Adipocyte (in vitro differentiated cells): ENCODE measurements at regions not wholly inside any gene's neighbourhood (a gene's known extent, or its start where the extent isn't known, plus 50 kb on each side); places are given as distances from the start of the nearest gene placed in this dataset.

Source experiments
- DNase-seq: peaks from one replicate; pipeline ENCODE4 v3.0.0-alpha.2; 2015; ENCODE audit warnings: low read depth
- H3K27me3 ChIP-seq: replicated peaks from 2 replicates; pipeline ENCODE4 v1.7.0; 2013; ENCODE audit warnings: mild to moderate bottlenecking, low read length, moderate library complexity; ENCODE audit not compliant: control insufficient read depth, insufficient read depth
- H3K36me3 ChIP-seq: 2 replicates; pipeline ENCODE4 v1.7.0; 2013; ENCODE audit warnings: low read length, mild to moderate bottlenecking, moderate library complexity; ENCODE audit not compliant: control insufficient read depth, insufficient read depth, severe bottlenecking
- H3K4me1 ChIP-seq: 2 replicates; pipeline ENCODE4 v1.7.0; 2013; ENCODE audit warnings: mild to moderate bottlenecking, low read length, moderate library complexity; ENCODE audit not compliant: control insufficient read depth, insufficient read depth
- H3K4me3 ChIP-seq: 2 replicates; pipeline ENCODE4 v1.7.0; 2013; ENCODE audit warnings: mild to moderate bottlenecking, low read length, moderate library complexity
- H3K9ac ChIP-seq: 2 replicates; pipeline ENCODE4 v1.7.0; 2013; ENCODE audit warnings: mild to moderate bottlenecking, low read length, moderate library complexity
- H3K9me3 ChIP-seq: 2 replicates; pipeline ENCODE4 v1.7.0; 2013; ENCODE audit warnings: mild to moderate bottlenecking, low read length, moderate library complexity; ENCODE audit not compliant: control insufficient read depth

DNA sequence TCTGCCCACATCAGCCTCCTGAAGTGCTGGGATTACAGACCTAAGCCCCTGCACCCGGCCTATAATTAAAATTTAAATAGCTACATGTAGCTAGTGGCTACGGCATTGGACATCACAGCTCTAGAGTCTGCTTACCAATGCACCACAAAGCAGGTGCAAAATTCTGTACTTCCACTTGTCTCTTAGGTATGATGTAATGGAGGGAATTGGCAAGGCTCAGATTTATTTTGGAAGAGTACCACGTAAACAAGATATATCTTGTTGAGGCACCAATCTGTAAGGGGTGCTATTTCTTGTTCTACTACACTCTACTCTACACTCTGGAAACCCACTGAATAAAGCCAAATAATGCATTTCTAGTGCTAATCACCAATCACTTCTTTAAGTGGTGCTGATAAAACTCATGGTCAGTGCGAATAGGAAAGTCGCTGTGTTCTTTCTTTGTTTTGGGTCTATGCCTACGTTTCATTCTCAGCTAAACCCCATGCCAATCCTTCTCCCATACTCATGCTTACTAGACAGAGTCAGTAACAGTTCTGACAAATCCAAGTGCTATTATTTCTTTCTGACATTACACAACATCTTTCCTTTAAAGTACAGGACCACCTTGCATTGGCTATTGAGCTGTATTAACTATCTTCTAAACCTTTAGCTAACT lies 92.3 kb downstream of the GC start:
- no peaks in the 10 kb centered on the region for H3K36me3 ChIP-seq
- no peak for DNase-seq
- no peaks in the 10 kb centered on the region for H3K9me3 ChIP-seq
- peaks cover 5% of the 10 kb centered on the region for H3K27me3 ChIP-seq
- H3K4me1 ChIP-seq: no peaks in the 10 kb centered on the region
- no peak overlapping the region for H3K9ac ChIP-seq
- no peak overlapping the region for H3K4me3 ChIP-seq

DNA sequence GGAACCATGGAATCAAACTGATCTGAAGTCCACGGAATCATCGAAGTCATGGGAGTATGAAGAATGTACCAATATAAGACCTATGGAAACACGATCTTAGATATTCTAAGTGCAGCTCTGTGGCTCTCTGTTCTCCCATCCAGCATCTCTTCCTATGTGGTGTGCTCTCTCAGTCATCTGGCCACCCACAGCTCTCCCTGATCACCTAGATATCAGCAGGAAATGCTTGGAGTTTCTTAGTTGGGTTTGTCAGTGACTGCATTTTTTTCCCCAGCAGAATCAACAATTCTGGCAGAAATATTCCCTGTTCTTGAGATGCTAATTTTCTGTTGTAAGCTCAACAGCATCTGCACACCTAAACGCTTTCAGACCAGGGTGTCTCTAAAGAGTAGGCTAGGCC lies 94.1 kb downstream of the GC start:
- no peaks in the 10 kb centered on the region for H3K9me3 ChIP-seq
- no peak overlapping the region for H3K9ac ChIP-seq
- no peaks in the 10 kb centered on the region for H3K36me3 ChIP-seq
- no peak overlapping the region for H3K4me3 ChIP-seq
- DNase-seq: no peak
- peaks cover 2% of the 10 kb centered on the region for H3K27me3 ChIP-seq
- H3K4me1 ChIP-seq: no peaks in the 10 kb centered on the region

GRCh38 chr4:71687056-71687455 lies 96.8 kb downstream of the GC start:
- no peaks in the 10 kb centered on the region for H3K27me3 ChIP-seq
- no peaks in the 10 kb centered on the region for H3K36me3 ChIP-seq
- no peak for DNase-seq
- H3K9me3 ChIP-seq: no peaks in the 10 kb centered on the region
- H3K4me1 ChIP-seq: no peaks in the 10 kb centered on the region
- H3K9ac ChIP-seq: no peak overlapping the region
- no peak overlapping the region for H3K4me3 ChIP-seq

DNA sequence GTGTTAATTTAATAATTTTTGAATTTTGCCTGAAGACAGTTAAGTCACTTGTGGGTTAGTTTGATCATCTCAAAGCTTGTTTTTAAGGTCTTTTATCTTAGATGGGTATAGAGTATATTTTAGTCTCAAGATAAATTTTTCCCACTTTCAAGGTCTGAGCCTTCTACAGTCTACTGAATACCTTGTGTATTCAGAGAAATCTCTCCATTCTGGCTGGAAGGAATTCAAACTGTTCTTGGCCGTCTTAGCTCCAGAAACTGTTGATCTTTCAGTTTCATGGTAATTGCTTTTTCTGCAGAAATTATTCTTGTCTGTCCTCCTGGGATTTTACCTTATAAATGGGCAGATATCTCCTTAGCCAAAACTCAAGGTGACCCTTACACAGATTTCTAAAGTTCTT lies 97.9 kb downstream of the GC start:
- no peak for DNase-seq
- H3K36me3 ChIP-seq: no peaks in the 10 kb centered on the region
- H3K9me3 ChIP-seq: no peaks in the 10 kb centered on the region
- H3K27me3 ChIP-seq: no peaks in the 10 kb centered on the region
- no peak overlapping the region for H3K4me3 ChIP-seq
- H3K4me1 ChIP-seq: no peaks in the 10 kb centered on the region
- no peak overlapping the region for H3K9ac ChIP-seq

- no peaks in the 10 kb centered on the region for H3K27me3 ChIP-seq
- no peak overlapping the region for H3K4me3 ChIP-seq
- DNase-seq: no peak
- no peaks in the 10 kb centered on the region for H3K9me3 ChIP-seq
- H3K4me1 ChIP-seq: no peaks in the 10 kb centered on the region
- H3K36me3 ChIP-seq: no peaks in the 10 kb centered on the region
- no peak overlapping the region for H3K9ac ChIP-seq
Observed at GRCh38 chr4:71683309-71683708, 100.6 kb downstream of the GC start.

DNA sequence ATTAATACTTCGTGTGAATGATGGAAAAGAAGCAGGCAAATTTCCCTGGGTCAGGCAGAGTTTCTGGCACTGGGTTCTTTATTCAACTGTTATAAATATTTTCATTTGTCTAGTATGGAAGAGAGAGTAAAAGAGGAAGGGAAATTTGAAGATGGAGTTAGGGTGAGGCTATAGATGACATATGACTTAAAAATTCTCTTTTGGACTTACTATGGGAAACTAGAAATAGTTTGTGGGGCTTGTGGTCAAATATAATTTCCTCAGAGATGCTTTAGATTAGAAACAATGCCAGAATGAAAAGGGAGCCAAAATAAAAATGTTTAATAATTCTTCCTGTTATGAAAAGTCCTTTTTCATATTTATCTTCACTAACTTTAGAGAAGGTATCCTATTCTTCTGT lies 103.2 kb downstream of the GC start:
- Histone ChIP-seq H3K4me3 (no peak overlapping the region), H3K9me3 (no peaks in the 10 kb centered on the region), H3K9ac (no peak overlapping the region), H3K27me3 (no peaks in the 10 kb centered on the region), H3K4me1 (no peaks in the 10 kb centered on the region), H3K36me3 (no peaks in the 10 kb centered on the region)
- peak; percentile 59 for DNase-seq

- H3K4me3 ChIP-seq: no peak overlapping the region
- H3K4me1 ChIP-seq: no peaks in the 10 kb centered on the region
- DNase-seq: no peak
- H3K36me3 ChIP-seq: no peaks in the 10 kb centered on the region
- H3K9me3 ChIP-seq: no peaks in the 10 kb centered on the region
- H3K27me3 ChIP-seq: no peaks in the 10 kb centered on the region
- H3K9ac ChIP-seq: no peak overlapping the region
Observed at GRCh38 chr4:71677568-71677967, 106.3 kb downstream of the GC start.

GRCh38 chr4:71669291-71669690 lies 114.6 kb downstream of the GC start:
- no peaks in the 10 kb centered on the region for H3K36me3 ChIP-seq
- H3K27me3 ChIP-seq: peaks cover 8% of the 10 kb centered on the region
- no peaks in the 10 kb centered on the region for H3K9me3 ChIP-seq
- no peak for DNase-seq
- no peaks in the 10 kb centered on the region for H3K4me1 ChIP-seq
- H3K9ac ChIP-seq: no peak overlapping the region
- H3K4me3 ChIP-seq: no peak overlapping the region

- Histone ChIP-seq H3K9ac (no peak overlapping the region), H3K36me3 (no peaks in the 10 kb centered on the region), H3K27me3 (peaks cover 8% of the 10 kb centered on the region), H3K9me3 (no peaks in the 10 kb centered on the region), H3K4me1 (no peaks in the 10 kb centered on the region), H3K4me3 (peak overlapping the region; percentile 1)
- DNase-seq: no peak
Observed at GRCh38 chr4:71665358-71665757, 118.5 kb downstream of the GC start.

- Histone ChIP-seq H3K4me1 (no peaks in the 10 kb centered on the region), H3K9ac (no peak overlapping the region), H3K27me3 (peaks cover 8% of the 10 kb centered on the region), H3K9me3 (no peaks in the 10 kb centered on the region), H3K36me3 (no peaks in the 10 kb centered on the region), H3K4me3 (no peak overlapping the region)
- DNase-seq: no peak
Observed at GRCh38 chr4:71664366-71664765, 119.5 kb downstream of the GC start.

DNA sequence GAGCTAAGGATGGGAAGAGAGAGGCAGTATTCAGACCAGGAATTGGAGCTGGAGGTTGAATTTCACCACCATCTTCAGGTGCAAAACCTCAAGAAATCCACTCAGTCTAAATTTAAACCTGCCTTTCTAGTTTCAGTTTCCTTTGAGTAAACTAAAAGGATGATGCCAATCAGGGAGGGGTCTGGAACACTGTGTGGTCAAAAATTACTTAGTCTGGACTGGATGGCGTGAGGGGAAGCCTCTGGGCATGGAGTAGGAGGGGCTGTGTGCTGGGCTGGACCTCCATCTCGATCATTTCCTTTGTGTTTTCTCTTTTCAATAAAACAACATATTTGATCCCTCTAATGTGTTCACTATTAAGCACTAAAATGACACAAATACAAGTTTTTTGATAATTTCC lies 120.1 kb downstream of the GC start:
- H3K4me1 ChIP-seq: no peaks in the 10 kb centered on the region
- no peaks in the 10 kb centered on the region for H3K36me3 ChIP-seq
- H3K9me3 ChIP-seq: no peaks in the 10 kb centered on the region
- no peak overlapping the region for H3K4me3 ChIP-seq
- H3K27me3 ChIP-seq: peaks cover 8% of the 10 kb centered on the region
- DNase-seq: no peak
- no peak overlapping the region for H3K9ac ChIP-seq

GRCh38 chr4:71659979-71660378 lies 123.9 kb downstream of the GC start:
- Histone ChIP-seq H3K9ac (no peak overlapping the region), H3K27me3 (peaks cover under 1% of the 10 kb centered on the region), H3K4me3 (no peak overlapping the region), H3K4me1 (no peaks in the 10 kb centered on the region), H3K9me3 (no peaks in the 10 kb centered on the region), H3K36me3 (no peaks in the 10 kb centered on the region)
- no peak for DNase-seq
